PC-9 (cell line): ENCODE measurements at regions not wholly inside any gene's neighbourhood (a gene's known extent, or its start where the extent isn't known, plus 50 kb on each side); places are given as distances from the start of the nearest gene placed in this dataset.

Source experiments
- BruUV-seq: library from RNA; stranded (reverse); fragments of 400-500 nt; replicated peaks from 2 replicates; lab custom pipeline; 2021; lab: Mats Ljungman, UMichigan
- CTCF ChIA-PET: fragments of 300-600 bp; sonication (Branson Sonifier 250); formaldehyde crosslinking; loops from one replicate; lab custom pipeline; 2022; ENCODE audit warnings: antibody characterized with exemption; lab: Charles Lee
- POLR2A ChIA-PET: fragments of 300-600 bp; sonication (Branson Sonifier 250); formaldehyde crosslinking; loops from one replicate; lab custom pipeline; 2022; ENCODE audit warnings: antibody characterized with exemption; ENCODE audit not compliant: unreplicated experiment; lab: Charles Lee
- DNase-seq, 2 experiments: peaks; one replicate each; pipeline versions ENCODE4 v3.0.0 to v3.0.0-alpha.2; 2015 to 2022; ENCODE audit warnings: mixed read lengths in 1 of 2
- H2AFZ ChIP-seq: fragments of 200-600 bp; sonication (generic); 2 replicates; pipeline ENCODE4 v1.8.1; 2017; ENCODE audit warnings: antibody characterized with exemption
- H3F3A ChIP-seq: fragments of 200-600 bp; sonication (generic); 2 replicates; pipeline ENCODE4 v1.8.1; 2017; ENCODE audit warnings: antibody characterized with exemption, mild to moderate bottlenecking, low read depth; ENCODE audit not compliant: insufficient read depth
- H3K27ac ChIP-seq: fragments of 200-600 bp; sonication (generic); 2 replicates; pipeline ENCODE4 v1.6.1; 2016; ENCODE audit warnings: mixed run types
- H3K27me3 ChIP-seq: fragments of 200-600 bp; sonication (generic); 2 replicates; pipeline ENCODE4 v1.6.1; 2016; ENCODE audit warnings: low read depth, mixed run types; ENCODE audit not compliant: insufficient read depth
- H3K36me3 ChIP-seq: fragments of 200-600 bp; sonication (generic); 2 replicates; pipeline ENCODE4 v1.6.1; 2016; ENCODE audit warnings: low read depth, mixed run types
- H3K4me1 ChIP-seq: fragments of 200-600 bp; sonication (generic); replicated peaks from 2 replicates; pipeline ENCODE4 v1.6.1; 2016; ENCODE audit warnings: mixed run types; ENCODE audit not compliant: insufficient read depth
- H3K4me2 ChIP-seq: fragments of 200-600 bp; sonication (generic); 2 replicates; pipeline ENCODE4 v1.6.1; 2017; ENCODE audit warnings: mixed run types
- H3K4me3 ChIP-seq: fragments of 200-600 bp; sonication (generic); 2 replicates; pipeline ENCODE4 v1.6.1; 2016; ENCODE audit warnings: mixed run types
- H3K79me2 ChIP-seq: fragments of 200-600 bp; sonication (generic); 2 replicates; pipeline ENCODE4 v1.6.1; 2017; ENCODE audit warnings: low read depth, mixed run types
- H3K9me2 ChIP-seq: fragments of 200-600 bp; sonication (generic); 2 replicates; pipeline ENCODE4 v1.8.1; 2017; ENCODE audit warnings: mild to moderate bottlenecking; ENCODE audit not compliant: insufficient read depth
- H3K9me3 ChIP-seq: fragments of 200-600 bp; sonication (generic); 2 replicates; pipeline ENCODE4 v1.8.1; 2016; ENCODE audit warnings: low read depth; ENCODE audit not compliant: insufficient read depth
- H4K20me1 ChIP-seq: fragments of 200-600 bp; sonication (generic); 2 replicates; pipeline ENCODE4 v1.8.1; 2017; ENCODE audit not compliant: insufficient read depth
- CTCF ChIP-seq: fragments of 200-600 bp; sonication (generic); conservative IDR thresholded peaks from 2 replicates; pipeline ENCODE4 v1.6.1; 2017; ENCODE audit warnings: mixed run types, antibody characterized with exemption, mild to moderate bottlenecking, moderate library complexity
- EZH2 ChIP-seq: fragments of 200-600 bp; sonication (generic); IDR thresholded peaks from 2 replicates; pipeline ENCODE4 v1.8.0; 2017; ENCODE audit warnings: antibody characterized with exemption, low read depth
- intact Hi-C: fragments of 100-400 bp; cut with micrococcal nuclease; formaldehyde crosslinking; loops from one replicate; pipeline ENCODE4 v1.10.0; 2022; ENCODE audit not compliant: unreplicated experiment

GRCh38 chr18:34600158-34600557 is 109.9 kb upstream of the DTNA start:
- ChIA-PET POLR2A (no interaction called here), CTCF (no interaction called here)
- Histone ChIP-seq H3K27ac (no peak overlapping the region), H3K4me3 (no peak overlapping the region), H3K36me3 (no peaks in the 10 kb centered on the region), H3K4me1 (no peaks in the 10 kb centered on the region), H3K27me3 (no peaks in the 10 kb centered on the region), H3K9me2 (no peaks in the 10 kb centered on the region), H2AFZ (no peak overlapping the region), H3K79me2 (no peaks in the 10 kb centered on the region), H4K20me1 (no peaks in the 10 kb centered on the region), H3K9me3 (no peaks in the 10 kb centered on the region), H3F3A (no peaks in the 10 kb centered on the region), H3K4me2 (no peak overlapping the region)
- DNase-seq = no peak
- BruUV-seq = no TSS peak
- intact Hi-C loops = no loop called here
- no peak for TF ChIP-seq EZH2
- TF ChIP-seq CTCF = no peak

- Histone ChIP-seq H3K4me2 (no peak overlapping the region), H3K36me3 (no peaks in the 10 kb centered on the region), H4K20me1 (no peaks in the 10 kb centered on the region), H3K27ac (no peak overlapping the region), H3F3A (no peaks in the 10 kb centered on the region), H3K4me1 (no peaks in the 10 kb centered on the region), H2AFZ (no peak overlapping the region), H3K27me3 (no peaks in the 10 kb centered on the region), H3K9me3 (no peaks in the 10 kb centered on the region), H3K79me2 (no peaks in the 10 kb centered on the region), H3K9me2 (no peaks in the 10 kb centered on the region), H3K4me3 (no peak overlapping the region)
- POLR2A ChIA-PET = no interaction called here
- no peak for DNase-seq
- BruUV-seq = no TSS peak
- TF ChIP-seq EZH2 = no peak
- TF ChIP-seq CTCF = no peak
- CTCF ChIA-PET = no interaction called here
- intact Hi-C loops = no loop called here
These were observed 109.0 kb upstream of the DTNA start for GRCh38 chr18:34600874-34601656.

GRCh38 chr18:34604591-34604990 is 105.5 kb upstream of the DTNA start:
- CTCF ChIA-PET = no interaction called here

More at GRCh38 chr18:34604591-34604990, 105.5 kb upstream of the DTNA start:
- no peaks in the 10 kb centered on the region for H3F3A ChIP-seq
- no peaks in the 10 kb centered on the region for H3K4me1 ChIP-seq
- H3K9me3 ChIP-seq = no peaks in the 10 kb centered on the region
- H3K4me3 ChIP-seq = no peak overlapping the region
- no peaks in the 10 kb centered on the region for H3K36me3 ChIP-seq
- POLR2A ChIA-PET = no interaction called here
- H3K79me2 ChIP-seq = no peaks in the 10 kb centered on the region
- H3K4me2 ChIP-seq = no peak overlapping the region
- H4K20me1 ChIP-seq = no peaks in the 10 kb centered on the region
- BruUV-seq = no TSS peak
- TF ChIP-seq CTCF (no peak), EZH2 (no peak)
- no peak for DNase-seq
- no peaks in the 10 kb centered on the region for H3K9me2 ChIP-seq
- intact Hi-C loops = no loop called here
- H3K27me3 ChIP-seq = no peaks in the 10 kb centered on the region
- no peak overlapping the region for H3K27ac ChIP-seq
- no peak overlapping the region for H2AFZ ChIP-seq
